Naive thymus-derived CD8-positive, alpha-beta T cell (primary cell): ENCODE measurements at regions not wholly inside any gene's neighbourhood (a gene's known extent, or its start where the extent isn't known, plus 50 kb on each side); places are given as distances from the start of the nearest gene placed in this dataset.
"Not testable (repeated sequence)": the region's sequence is repeated elsewhere in the genome, so short reads cannot be mapped to it uniquely, and the experiment has no call there.

Source experiments
- ATAC-seq, 2 donors: fragments of 150-1000 bp; cut with Tn5 transposase in 1 of 2; sonication (Bioruptor Pico), chemical (Tn5 transposase) in 1 of 2; 1 replicate in 1 of 2; 2 replicates in 1 of 2; pipeline ENCODE4 v1.10.0; 2021; ENCODE audit warnings: mild to moderate bottlenecking in 2 of 2, moderate library complexity in 2 of 2
- POLR2A ChIA-PET: fragments of 350-600 bp; sonication (Branson Sonifier 250); formaldehyde crosslinking; loops from one replicate; lab custom pipeline; 2021; ENCODE audit warnings: antibody characterized with exemption; lab: Charles Lee
- DNase-seq, 10 donors: peaks; one replicate each; pipeline versions ENCODE4 v3.0.0 to v3.0.0-alpha.2; 2020 to 2022
- H3K27ac Mint-ChIP-seq, 10 donors: one replicate each; pipeline ENCODE4 v1.8.0; 2020 to 2022; ENCODE audit warnings: mild to moderate bottlenecking in 10 of 10, mixed read lengths in 10 of 10, moderate library complexity in 4 of 10, inconsistent platforms in 1 of 10
- H3K27me3 Mint-ChIP-seq, 5 donors: one replicate each; pipeline ENCODE4 v1.8.0; 2021 to 2022; ENCODE audit warnings: mixed read lengths in 5 of 5
- H3K36me3 Mint-ChIP-seq, 3 donors: one replicate each; pipeline ENCODE4 v1.8.0; 2020 to 2022; ENCODE audit warnings: mixed read lengths in 3 of 3, mild to moderate bottlenecking in 2 of 3, inconsistent platforms in 1 of 3
- H3K4me1 Mint-ChIP-seq, 4 donors: one replicate each; pipeline ENCODE4 v1.8.0; 2021 to 2022; ENCODE audit warnings: mixed read lengths in 4 of 4
- H3K4me3 Mint-ChIP-seq, 10 donors: one replicate each; pipeline ENCODE4 v1.8.0; 2020 to 2022; ENCODE audit warnings: mild to moderate bottlenecking in 10 of 10, mixed read lengths in 10 of 10, moderate library complexity in 6 of 10, inconsistent platforms in 1 of 10
- H3K9me3 Mint-ChIP-seq, 9 donors: one replicate each; pipeline ENCODE4 v1.8.0; 2020 to 2022; ENCODE audit warnings: mixed read lengths in 9 of 9, mild to moderate bottlenecking in 3 of 9, inconsistent platforms in 1 of 9, moderate library complexity in 1 of 9

GRCh38 chr18:11470941-11471340 is 138.5 kb upstream of the SLC35G4 start:
- peaks cover 0 to 7% (median 3%) of the 10 kb centered on the region in 9 donors for H3K9me3 Mint-ChIP-seq
- H3K27ac Mint-ChIP-seq, result no peak overlapping the region
- H3K4me1 Mint-ChIP-seq, result no peaks in the 10 kb centered on the region
- H3K36me3 Mint-ChIP-seq, result no peaks in the 10 kb centered on the region
- POLR2A ChIA-PET, result no interaction called here
- no peak overlapping the region for H3K4me3 Mint-ChIP-seq
- ATAC-seq, result no peak
- H3K27me3 Mint-ChIP-seq, result peaks cover 0 to 3% (median 0%) of the 10 kb centered on the region in 5 donors
- no peak for DNase-seq

- Mint-ChIP-seq H3K36me3 (no peaks in the 10 kb centered on the region), H3K9me3 (peaks cover 0 to 2% (median 0%) of the 10 kb centered on the region in 9 donors), H3K27ac (no peak overlapping the region), H3K4me1 (no peaks in the 10 kb centered on the region), H3K27me3 (peaks cover 0 to 3% (median 0%) of the 10 kb centered on the region in 5 donors), H3K4me3 (no peak overlapping the region)
- DNase-seq (no peak), ATAC-seq (no peak)
- POLR2A ChIA-PET, result no interaction called here
Measured at GRCh38 chr18:11468617-11469016, 140.8 kb upstream of the SLC35G4 start.

DNA sequence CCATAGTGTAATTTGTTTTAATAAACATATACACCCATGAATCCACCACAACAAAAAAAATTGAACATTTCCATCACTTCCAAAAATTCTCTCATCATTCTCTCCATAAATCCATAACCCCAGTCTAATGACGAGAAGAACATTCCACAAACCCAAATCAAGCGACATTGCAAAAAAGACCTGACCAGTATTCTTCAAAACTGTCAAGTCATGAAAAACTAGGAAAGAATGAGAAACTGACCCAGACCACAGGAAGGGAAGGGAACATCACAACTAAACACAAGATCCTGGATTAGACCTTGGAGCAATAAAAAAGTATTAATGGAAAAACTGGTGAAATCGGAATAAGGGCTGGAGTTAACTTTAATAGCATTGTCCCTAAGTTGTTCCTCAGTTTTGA is 141.3 kb upstream of the SLC35G4 start:
- H3K4me3 Mint-ChIP-seq, result no peak overlapping the region
- peaks cover 0 to 2% (median 0%) of the 10 kb centered on the region in 9 donors for H3K9me3 Mint-ChIP-seq
- no peaks in the 10 kb centered on the region for H3K36me3 Mint-ChIP-seq
- H3K27me3 Mint-ChIP-seq, result peaks cover 0 to 3% (median 0%) of the 10 kb centered on the region in 5 donors
- no peak overlapping the region for H3K27ac Mint-ChIP-seq
- no peak for DNase-seq
- POLR2A ChIA-PET, result no interaction called here
- ATAC-seq, result no peak
- H3K4me1 Mint-ChIP-seq, result no peaks in the 10 kb centered on the region

DNA sequence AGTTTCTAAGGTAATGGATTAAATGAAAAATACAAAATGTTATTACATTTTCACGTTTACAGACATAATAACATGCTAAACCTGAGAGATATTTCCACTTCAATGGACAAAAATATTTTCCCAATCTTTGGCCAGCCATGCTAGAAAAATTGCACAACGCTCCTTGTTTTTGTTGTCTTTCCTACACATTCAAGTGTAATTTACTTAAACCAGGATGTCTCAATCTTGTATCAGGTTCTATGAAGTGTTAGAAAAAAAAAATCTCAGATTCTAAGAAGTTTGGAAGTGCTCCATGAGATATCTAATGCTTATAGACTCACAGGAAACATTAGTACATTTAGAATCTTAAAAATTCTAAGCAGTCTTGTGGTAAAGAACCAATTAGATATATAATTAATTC is 141.8 kb upstream of the SLC35G4 start:
- Mint-ChIP-seq H3K4me1 (no peaks in the 10 kb centered on the region), H3K36me3 (no peaks in the 10 kb centered on the region), H3K9me3 (peaks cover 0 to 2% (median 0%) of the 10 kb centered on the region in 9 donors), H3K4me3 (no peak overlapping the region), H3K27ac (no peak overlapping the region), H3K27me3 (peaks cover 0 to 3% (median 0%) of the 10 kb centered on the region in 5 donors)
- no peak for DNase-seq
- no peak for ATAC-seq
- POLR2A ChIA-PET, result no interaction called here

GRCh38 chr18:11464129-11464528 is 145.3 kb upstream of the SLC35G4 start:
- H3K9me3 Mint-ChIP-seq, result no peaks in the 10 kb centered on the region
- no peaks in the 10 kb centered on the region for H3K4me1 Mint-ChIP-seq
- peaks cover 0 to 3% (median 0%) of the 10 kb centered on the region in 5 donors for H3K27me3 Mint-ChIP-seq
- POLR2A ChIA-PET, result no interaction called here
- H3K36me3 Mint-ChIP-seq, result no peaks in the 10 kb centered on the region
- H3K27ac Mint-ChIP-seq, result no peak overlapping the region
- no peak overlapping the region for H3K4me3 Mint-ChIP-seq
- ATAC-seq (no peak), DNase-seq (no peak)

DNA sequence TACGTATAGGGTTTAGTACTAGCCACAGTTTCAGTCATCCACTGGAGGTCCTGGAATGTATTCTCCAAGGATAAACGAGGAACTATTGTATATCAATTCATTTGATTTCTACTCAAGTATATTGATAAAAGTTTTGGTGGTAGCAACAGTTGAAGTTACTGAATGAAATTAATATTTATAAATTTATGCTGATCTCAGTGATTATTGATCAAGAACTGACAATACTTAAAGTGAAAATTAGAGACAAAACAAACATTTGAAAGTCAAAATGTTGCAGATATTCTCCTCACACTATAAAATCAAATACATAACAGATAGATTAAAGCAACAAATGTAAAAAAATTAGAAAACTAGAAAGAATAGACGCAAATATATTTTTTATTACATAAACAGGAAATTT is 150.9 kb upstream of the SLC35G4 start:
- H3K36me3 Mint-ChIP-seq, result no peaks in the 10 kb centered on the region
- POLR2A ChIA-PET, result no interaction called here
- peaks cover 0 to 2% (median 0%) of the 10 kb centered on the region in 5 donors for H3K27me3 Mint-ChIP-seq
- no peaks in the 10 kb centered on the region for H3K4me1 Mint-ChIP-seq
- H3K4me3 Mint-ChIP-seq, result no peak overlapping the region
- ATAC-seq (no peak), DNase-seq (no peak)
- peaks cover 0 to 4% (median 0%) of the 10 kb centered on the region in 9 donors for H3K9me3 Mint-ChIP-seq
- H3K27ac Mint-ChIP-seq, result no peak overlapping the region

DNA sequence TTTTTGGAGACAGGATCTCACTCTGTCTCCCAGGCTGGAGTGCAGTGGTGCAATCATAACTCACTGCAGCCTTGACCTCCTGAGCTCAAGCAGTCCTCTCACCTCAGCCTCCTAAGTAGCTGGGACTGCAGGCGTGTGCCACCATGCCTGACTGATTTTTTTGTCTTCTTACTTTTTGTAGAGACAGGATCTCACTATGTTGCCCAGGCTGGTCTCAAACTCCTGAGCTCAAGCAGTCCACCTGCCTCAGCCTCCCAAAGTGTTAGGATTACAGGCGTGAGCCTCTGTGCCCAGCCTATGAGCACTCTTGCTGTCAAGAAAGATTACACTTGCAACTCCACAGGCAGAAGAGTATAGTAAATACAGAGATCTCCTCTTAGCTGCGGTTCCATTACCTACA is 151.5 kb upstream of the SLC35G4 start:
- POLR2A ChIA-PET, H3K4me1 Mint-ChIP-seq, H3K36me3 Mint-ChIP-seq, ATAC-seq, H3K27ac Mint-ChIP-seq, H3K9me3 Mint-ChIP-seq, DNase-seq, H3K27me3 Mint-ChIP-seq, H3K4me3 Mint-ChIP-seq: not testable (repeated sequence)

- no peaks in the 10 kb centered on the region for H3K36me3 Mint-ChIP-seq
- H3K4me3 Mint-ChIP-seq, result no peak overlapping the region
- no peak for DNase-seq
- H3K27me3 Mint-ChIP-seq, result peaks cover 0 to 4% (median 0%) of the 10 kb centered on the region in 5 donors
- peaks cover 0 to 8% (median 5%) of the 10 kb centered on the region in 9 donors for H3K9me3 Mint-ChIP-seq
- no peaks in the 10 kb centered on the region for H3K4me1 Mint-ChIP-seq
- POLR2A ChIA-PET, result no interaction called here
- ATAC-seq, result no peak
- H3K27ac Mint-ChIP-seq, result no peak overlapping the region
Measured at GRCh38 chr18:11454040-11454439, 155.4 kb upstream of the SLC35G4 start.

- H3K4me1 Mint-ChIP-seq, DNase-seq, H3K4me3 Mint-ChIP-seq, ATAC-seq, H3K27me3 Mint-ChIP-seq, POLR2A ChIA-PET, H3K27ac Mint-ChIP-seq, H3K36me3 Mint-ChIP-seq: not testable (repeated sequence)
- peaks cover 0 to 19% (median 7%) of the 10 kb centered on the region in 9 donors for H3K9me3 Mint-ChIP-seq
Measured at GRCh38 chr18:11444169-11444568, 165.2 kb upstream of the SLC35G4 start.

DNA sequence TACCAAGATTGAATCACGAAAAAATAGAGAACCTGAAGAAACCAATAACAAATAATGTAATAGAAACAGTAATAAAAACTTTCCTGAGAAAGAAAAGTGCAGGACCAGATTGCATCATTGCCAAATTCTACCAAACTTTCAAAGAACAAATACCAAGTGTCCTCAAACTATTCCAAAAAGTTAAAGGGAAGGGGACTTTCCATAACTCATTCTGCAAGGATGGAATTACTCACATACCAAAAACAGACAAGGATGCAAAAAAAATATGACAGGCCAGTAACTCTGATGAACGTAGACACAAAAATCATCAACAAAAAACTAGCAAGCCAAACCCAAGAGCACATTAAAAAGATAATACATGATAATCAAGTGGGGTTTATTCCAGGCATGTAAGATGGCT is 172.3 kb upstream of the SLC35G4 start:
- Mint-ChIP-seq H3K4me1 (no peaks in the 10 kb centered on the region), H3K27me3 (no peaks in the 10 kb centered on the region)

GRCh38 chr18:11432360-11432811 is 177.0 kb upstream of the SLC35G4 start:
- H3K9me3 Mint-ChIP-seq, result peaks cover 0 to 11% (median 3%) of the 10 kb centered on the region in 9 donors
- DNase-seq (no peak), ATAC-seq (no peak)
- no peaks in the 10 kb centered on the region for H3K4me1 Mint-ChIP-seq
- H3K4me3 Mint-ChIP-seq, result no peak overlapping the region
- no peak overlapping the region for H3K27ac Mint-ChIP-seq
- peaks cover 0 to 5% (median 2%) of the 10 kb centered on the region in 5 donors for H3K27me3 Mint-ChIP-seq
- POLR2A ChIA-PET, result no interaction called here
- no peaks in the 10 kb centered on the region for H3K36me3 Mint-ChIP-seq

More for the DNA sequence above, 172.3 kb upstream of the SLC35G4 start:
- Mint-ChIP-seq H3K27ac (no peak overlapping the region), H3K36me3 (no peaks in the 10 kb centered on the region), H3K4me3 (no peak overlapping the region), H3K9me3 (peaks cover 0 to 15% (median 4%) of the 10 kb centered on the region in 9 donors)
- POLR2A ChIA-PET, result no interaction called here
- no peak for ATAC-seq
- no peak for DNase-seq

DNA sequence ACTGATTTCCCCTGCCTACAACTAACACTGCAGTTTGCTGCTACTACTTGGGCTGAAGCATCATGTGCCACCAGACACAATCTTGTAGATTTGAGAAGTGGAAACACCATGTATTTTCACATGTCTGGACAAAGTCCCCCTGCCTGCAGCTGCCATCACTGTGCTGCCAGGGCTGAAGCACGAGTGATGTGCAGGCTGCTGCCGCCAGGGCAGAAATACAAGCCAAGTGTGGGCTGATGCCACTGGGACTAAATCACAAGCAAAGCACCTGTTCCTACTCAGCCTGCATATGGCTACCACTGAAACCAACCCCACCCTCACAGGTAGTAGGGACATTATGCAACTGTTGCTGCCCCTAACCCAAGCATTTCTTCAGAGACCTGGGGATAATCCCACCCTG is 179.5 kb upstream of the SLC35G4 start:
- ATAC-seq (no peak), DNase-seq (no peak)
- POLR2A ChIA-PET, result no interaction called here
- Mint-ChIP-seq H3K4me1 (no peaks in the 10 kb centered on the region), H3K27ac (no peak overlapping the region), H3K9me3 (peaks cover 0 to 11% (median 0%) of the 10 kb centered on the region in 9 donors), H3K36me3 (no peaks in the 10 kb centered on the region), H3K27me3 (peaks cover 0 to 5% (median 2%) of the 10 kb centered on the region in 5 donors), H3K4me3 (no peak overlapping the region)

GRCh38 chr18:11425211-11425610 is 184.2 kb upstream of the SLC35G4 start:
- Mint-ChIP-seq H3K27ac (no peak overlapping the region), H3K9me3 (peaks cover 0 to 23% (median 0%) of the 10 kb centered on the region in 9 donors), H3K27me3 (peaks cover 0 to 3% (median 0%) of the 10 kb centered on the region in 5 donors), H3K4me3 (no peak overlapping the region), H3K4me1 (no peaks in the 10 kb centered on the region), H3K36me3 (no peaks in the 10 kb centered on the region)
- ATAC-seq (no peak), DNase-seq (no peak)
- POLR2A ChIA-PET, result no interaction called here

DNA sequence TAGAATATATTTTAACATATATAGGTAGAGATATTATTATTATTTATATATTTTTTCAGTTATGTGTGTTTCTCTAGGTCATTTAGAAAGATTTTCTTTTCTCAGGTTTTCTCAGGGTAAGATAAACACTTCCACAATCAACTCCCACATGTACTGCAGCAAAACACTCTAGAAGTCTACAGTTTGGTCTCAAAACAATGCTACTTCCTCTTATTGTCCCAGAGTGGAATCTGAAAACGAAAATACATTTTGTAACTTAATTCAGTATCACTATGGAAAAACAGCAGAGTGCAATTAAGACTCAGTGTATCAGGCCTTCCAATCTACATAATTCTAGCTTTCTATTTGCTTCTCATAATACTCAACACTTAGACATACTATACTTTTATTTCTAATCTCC is 190.1 kb upstream of the SLC35G4 start:
- peaks cover 0 to 2% (median 1%) of the 10 kb centered on the region in 5 donors for H3K27me3 Mint-ChIP-seq
- no peaks in the 10 kb centered on the region for H3K36me3 Mint-ChIP-seq
- peaks cover 0 to 18% (median 0%) of the 10 kb centered on the region in 9 donors for H3K9me3 Mint-ChIP-seq
- ATAC-seq, result no peak
- POLR2A ChIA-PET, result interaction anchor here (0.6 kb wide), 1 partner anchor 1414 kb away, joined by 4 read pairs; no protein-coding TSS in a partner anchor
- H3K27ac Mint-ChIP-seq, result no peak overlapping the region
- H3K4me1 Mint-ChIP-seq, result no peaks in the 10 kb centered on the region
- H3K4me3 Mint-ChIP-seq, result no peak overlapping the region
- DNase-seq, result no peak
